GM18867 (cell line): ENCODE measurements at regions not wholly inside any gene's neighbourhood (a gene's known extent, or its start where the extent isn't known, plus 50 kb on each side); places are given as distances from the start of the nearest gene placed in this dataset.

Experiments used
- ATAC-seq: cut with Tn5 transposase; IDR thresholded peaks from one replicate; pipeline ENCODE4 v1.9.1; 2021; ENCODE audit warnings: mild to moderate bottlenecking, moderate library complexity; ENCODE audit not compliant: unreplicated experiment

DNA sequence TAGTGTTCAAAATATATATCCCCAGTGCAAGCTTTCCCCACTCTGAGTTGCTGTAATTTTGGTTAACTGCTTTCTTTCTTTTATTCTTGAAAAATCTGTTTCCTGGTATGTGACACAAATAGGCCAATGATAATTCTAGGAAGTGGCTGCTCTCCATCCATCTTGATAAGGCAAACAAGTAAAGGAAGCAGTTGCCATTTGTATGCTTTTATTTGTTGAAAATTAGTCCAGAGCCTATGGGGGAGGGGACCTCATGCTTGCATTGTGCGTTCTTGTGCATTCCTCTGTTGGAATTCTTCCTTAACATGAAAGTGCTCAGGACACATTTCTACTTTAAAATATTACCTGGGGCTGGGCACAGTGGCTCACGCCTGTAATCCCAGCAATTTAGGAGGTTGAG is 111.2 kb upstream of the FSHR start:
- ATAC-seq, result no peak

DNA sequence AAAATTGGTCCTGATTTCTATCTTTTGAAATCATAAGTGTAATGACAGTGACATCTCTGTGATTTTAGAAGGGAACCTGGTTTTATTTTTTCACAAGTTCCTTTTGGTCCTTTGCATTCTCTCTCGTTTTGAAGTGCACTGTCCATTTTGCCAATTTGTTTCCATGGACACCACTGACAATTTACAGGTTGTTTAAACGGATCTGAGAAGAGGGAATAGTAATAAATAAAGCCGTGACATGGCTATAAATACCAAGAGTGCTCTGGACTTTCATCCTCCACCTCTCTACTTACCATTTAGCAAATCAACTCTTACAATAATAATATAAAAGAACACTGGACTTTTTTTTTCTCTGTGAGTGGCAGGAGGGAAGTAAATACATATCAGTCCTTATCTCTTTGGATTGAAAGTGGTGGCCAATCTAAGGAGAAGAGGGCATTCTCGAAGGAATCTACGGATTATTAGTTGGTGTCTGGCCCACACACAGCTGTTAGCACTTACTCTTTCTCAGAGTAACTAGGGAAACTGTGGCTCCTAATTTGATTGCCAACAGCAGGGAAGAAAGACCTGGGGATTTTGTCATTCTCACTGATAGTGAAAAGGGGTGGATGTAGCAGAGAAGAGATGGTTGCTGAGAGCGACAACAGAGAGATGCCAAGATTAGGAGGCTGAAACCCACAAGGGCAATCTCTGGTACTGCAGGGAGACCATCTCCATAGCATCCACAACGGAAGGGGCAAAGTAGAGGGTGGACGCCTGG is 108.7 kb upstream of the FSHR start:
- ATAC-seq, result no peak

GRCh38 chr2:49261781-49262180 is 107.5 kb upstream of the FSHR start:
- ATAC-seq, result no peak

DNA sequence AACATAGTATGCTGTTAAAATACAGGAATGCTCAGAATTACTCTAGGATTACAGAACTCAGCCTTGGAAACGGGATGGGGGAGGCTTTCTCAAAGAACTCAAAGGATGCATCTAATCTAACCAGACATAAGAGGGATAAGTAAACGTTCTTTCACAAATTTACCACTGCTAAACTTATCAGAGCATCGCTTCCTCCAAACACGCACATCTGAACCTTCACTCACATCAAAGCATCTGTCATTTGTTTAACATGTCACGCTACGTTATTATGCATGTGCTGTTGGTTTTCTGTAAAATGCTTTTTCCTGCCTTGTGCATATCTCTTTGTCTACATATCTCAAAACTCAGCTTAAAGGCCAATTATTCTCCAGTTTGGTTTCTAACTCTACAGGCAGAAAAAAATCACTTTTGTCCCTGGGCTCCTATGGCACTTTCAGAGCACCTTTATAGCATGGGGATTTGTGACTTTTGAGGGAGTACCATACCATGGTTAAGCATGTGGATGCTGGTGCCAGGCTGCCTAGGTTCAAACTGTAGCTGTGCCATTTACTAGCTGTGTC is 106.7 kb upstream of the FSHR start:
- no peak for ATAC-seq

DNA sequence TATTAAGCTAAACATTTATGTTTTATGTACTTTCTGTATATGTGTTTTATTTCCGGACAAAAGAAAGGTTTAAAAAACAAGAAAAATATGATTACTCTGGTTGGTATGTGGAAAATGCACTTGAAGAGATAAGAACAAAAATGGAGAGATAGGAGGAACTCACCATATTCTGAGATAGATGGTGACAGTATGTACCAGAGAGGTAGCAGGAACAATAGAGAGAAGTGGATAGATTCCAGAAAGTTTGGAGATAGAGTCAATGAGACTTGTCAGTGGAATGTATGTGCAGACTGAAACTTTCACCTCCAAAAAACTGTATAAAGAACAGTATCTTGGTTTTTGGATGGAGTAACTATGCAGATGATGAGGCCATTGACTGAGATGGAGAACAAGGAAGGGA is 105.6 kb upstream of the FSHR start:
- ATAC-seq, result no peak

GRCh38 chr2:49255409-49255971 is 101.2 kb upstream of the FSHR start:
- no peak for ATAC-seq

GRCh38 chr2:49254401-49254800 is 100.1 kb upstream of the FSHR start:
- no peak for ATAC-seq

DNA sequence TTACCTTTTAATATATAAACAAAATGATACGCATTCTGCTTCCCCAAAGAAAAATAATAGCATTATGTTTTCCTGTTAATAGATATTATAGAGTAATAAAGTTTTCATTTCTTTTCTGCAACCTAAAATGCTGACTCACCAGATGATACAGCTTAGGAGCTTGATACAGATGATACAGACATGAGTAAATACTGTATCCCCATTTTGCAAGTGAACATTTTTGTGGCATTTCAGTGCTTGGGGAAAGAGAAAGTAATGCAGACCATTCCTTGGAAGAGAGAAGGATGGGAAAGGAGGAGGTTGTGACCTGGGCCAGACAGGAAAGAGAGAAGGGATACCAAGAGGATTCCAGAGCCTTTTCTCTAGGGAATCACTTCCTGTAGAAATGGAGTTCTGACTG is 97.5 kb upstream of the FSHR start:
- no peak for ATAC-seq

GRCh38 chr2:49251251-49251650 is 96.9 kb upstream of the FSHR start:
- ATAC-seq, result no peak

DNA sequence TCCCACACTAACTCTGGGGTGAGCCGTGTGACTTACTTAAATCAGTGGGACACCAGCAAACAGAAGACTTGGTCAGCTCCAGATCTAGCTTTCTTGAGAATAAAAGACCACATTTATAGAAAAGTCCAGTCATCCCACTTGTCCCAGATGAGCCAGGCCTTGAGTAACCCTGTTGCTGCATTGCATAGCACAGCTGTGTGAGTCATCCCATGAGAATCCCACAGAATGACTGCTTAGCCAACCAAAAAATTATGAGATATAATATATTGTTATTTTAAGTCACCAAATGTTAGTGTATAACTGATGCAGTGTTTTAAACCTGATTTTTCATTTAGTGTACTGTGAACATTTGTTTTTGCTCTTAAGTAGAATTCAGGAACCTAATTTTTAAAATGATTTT is 94.2 kb upstream of the FSHR start:
- ATAC-seq, result no peak

GRCh38 chr2:49241991-49242390 is 87.7 kb upstream of the FSHR start:
- no peak for ATAC-seq

- no peak for ATAC-seq
Observed at GRCh38 chr2:49241501-49241900, 87.2 kb upstream of the FSHR start.

DNA sequence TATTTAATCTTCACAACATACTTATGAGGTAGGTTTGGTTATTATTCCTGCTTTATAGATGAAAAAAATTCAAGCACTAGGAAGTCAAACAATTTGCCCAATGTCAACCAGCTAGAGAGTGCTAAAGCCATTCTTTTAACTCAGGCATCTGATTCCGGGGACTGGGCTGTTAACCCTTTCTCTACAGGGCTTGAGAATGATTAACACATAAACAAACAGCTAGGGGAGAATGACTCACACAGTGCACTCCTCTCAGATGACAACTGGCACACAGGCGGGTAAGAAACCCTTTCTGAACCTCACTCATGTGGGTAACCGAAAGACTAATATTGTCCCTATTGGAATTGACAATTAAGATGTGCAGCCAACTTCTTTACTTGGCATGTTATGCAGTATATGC is 86.3 kb upstream of the FSHR start:
- no peak for ATAC-seq

- no peak for ATAC-seq
Observed at GRCh38 chr2:49238604-49238960, 84.3 kb upstream of the FSHR start.

GRCh38 chr2:49237867-49238603 is 83.7 kb upstream of the FSHR start:
- no peak for ATAC-seq

- ATAC-seq, result no peak
Observed at GRCh38 chr2:49236316-49236715, 82.0 kb upstream of the FSHR start.

- no peak for ATAC-seq
Observed at GRCh38 chr2:49226360-49226759, 72.0 kb upstream of the FSHR start.

- ATAC-seq, result no peak
Observed at GRCh38 chr2:49225126-49225525, 70.8 kb upstream of the FSHR start.

GRCh38 chr2:49224426-49225010 is 70.2 kb upstream of the FSHR start:
- no peak for ATAC-seq

- no peak for ATAC-seq
Observed at GRCh38 chr2:49222975-49223528, 68.7 kb upstream of the FSHR start.

- no peak for ATAC-seq
Observed at GRCh38 chr2:49219741-49220140, 65.4 kb upstream of the FSHR start.
